Hepatocyte (in vitro differentiated cells): ENCODE measurements at regions not wholly inside any gene's neighbourhood (a gene's known extent, or its start where the extent isn't known, plus 50 kb on each side); places are given as distances from the start of the nearest gene placed in this dataset.

Experiments used
- DNase-seq: peaks from one replicate; pipeline ENCODE4 v3.0.0-alpha.2; 2016; ENCODE audit warnings: low spot score
- H2AFZ ChIP-seq: fragments of 200-600 bp; sonication (generic); 2 replicates; pipeline ENCODE4 v1.6.0; 2016; ENCODE audit warnings: antibody characterized with exemption, mild to moderate bottlenecking
- H3K27ac ChIP-seq: fragments of 200-600 bp; sonication (generic); 2 replicates; pipeline ENCODE4 v1.5.1; 2016; ENCODE audit warnings: mild to moderate bottlenecking
- H3K27me3 ChIP-seq: fragments of 200-600 bp; sonication (generic); 2 replicates; pipeline ENCODE4 v1.6.1; 2016
- H3K36me3 ChIP-seq: fragments of 200-600 bp; sonication (generic); replicated peaks from 2 replicates; pipeline ENCODE4 v1.5.1; 2016; ENCODE audit warnings: low read depth; ENCODE audit not compliant: insufficient read depth
- H3K4me1 ChIP-seq: fragments of 200-600 bp; sonication (generic); 2 replicates; pipeline ENCODE4 v1.5.1; 2016; ENCODE audit warnings: mild to moderate bottlenecking, moderate library complexity; ENCODE audit not compliant: insufficient read depth
- H3K4me2 ChIP-seq: fragments of 200-600 bp; sonication (generic); 2 replicates; pipeline ENCODE4 v1.6.0; 2016
- H3K4me3 ChIP-seq: fragments of 200-600 bp; sonication (generic); 2 replicates; pipeline ENCODE4 v1.5.1; 2016; ENCODE audit warnings: mild to moderate bottlenecking
- H3K79me2 ChIP-seq: fragments of 200-600 bp; sonication (generic); 2 replicates; pipeline ENCODE4 v1.6.0; 2017; ENCODE audit warnings: mild to moderate bottlenecking
- H3K9me2 ChIP-seq: fragments of 200-600 bp; sonication (generic); replicated peaks from 2 replicates; pipeline ENCODE4 v1.6.0; 2017; ENCODE audit warnings: mild to moderate bottlenecking; ENCODE audit not compliant: insufficient read depth
- H3K9me3 ChIP-seq: fragments of 200-600 bp; sonication (generic); 2 replicates; pipeline ENCODE4 v1.5.1; 2016; ENCODE audit warnings: low read depth, mild to moderate bottlenecking
- H4K20me1 ChIP-seq: fragments of 200-600 bp; sonication (generic); 2 replicates; pipeline ENCODE4 v1.6.0; 2016; ENCODE audit warnings: mild to moderate bottlenecking; ENCODE audit not compliant: insufficient read depth, poor library complexity, severe bottlenecking
- CTCF ChIP-seq: fragments of 200-600 bp; sonication (generic); IDR thresholded peaks from 2 replicates; pipeline ENCODE4 v1.5.1; 2016; ENCODE audit warnings: antibody characterized with exemption, mild to moderate bottlenecking; ENCODE audit not compliant: poor library complexity
- EZH2 ChIP-seq: fragments of 200-600 bp; sonication (generic); IDR thresholded peaks from 2 replicates; pipeline ENCODE4 v1.6.1; 2016; ENCODE audit warnings: antibody characterized with exemption, mild to moderate bottlenecking, borderline replicate concordance
- EZH2phosphoT487 ChIP-seq: fragments of 200-600 bp; sonication (generic); IDR thresholded peaks from one replicate; pipeline ENCODE4 v1.6.1; 2018; ENCODE audit warnings: antibody characterized with exemption, mild to moderate bottlenecking, low read depth, moderate library complexity; ENCODE audit not compliant: unreplicated experiment, severe bottlenecking
- WGBS: methylation state at CpG from one replicate; pipeline ENCODE4 v1.1.6; 2016; ENCODE audit warnings: low lambda C conversion rate; ENCODE audit errors: missing lambda C conversion rate; 5-methylcytosine and 5-hydroxymethylcytosine counted together

- no peak overlapping the region for H3K27ac ChIP-seq
- H3K4me1 ChIP-seq = no peaks in the 10 kb centered on the region
- no peaks in the 10 kb centered on the region for H4K20me1 ChIP-seq
- no peak for DNase-seq
- no peaks in the 10 kb centered on the region for H3K9me2 ChIP-seq
- H3K36me3 ChIP-seq = no peaks in the 10 kb centered on the region
- H2AFZ ChIP-seq = no peak overlapping the region
- TF ChIP-seq CTCF (no peak), EZH2phosphoT487 (no peak), EZH2 (no peak)
- WGBS = 97% methylated on average over 21 of the region's 31 CpGs
- H3K79me2 ChIP-seq = no peaks in the 10 kb centered on the region
- no peaks in the 10 kb centered on the region for H3K27me3 ChIP-seq
- H3K4me3 ChIP-seq = no peak overlapping the region
- H3K9me3 ChIP-seq = no peaks in the 10 kb centered on the region
- H3K4me2 ChIP-seq = no peak overlapping the region
These were observed 67.9 kb upstream of the AMZ2 start for GRCh38 chr17:68179926-68180285.

- Histone ChIP-seq H3K9me3 (no peaks in the 10 kb centered on the region), H2AFZ (no peak overlapping the region), H4K20me1 (no peaks in the 10 kb centered on the region), H3K9me2 (no peaks in the 10 kb centered on the region), H3K36me3 (no peaks in the 10 kb centered on the region), H3K4me2 (no peak overlapping the region), H3K4me3 (no peak overlapping the region), H3K79me2 (no peaks in the 10 kb centered on the region), H3K27me3 (no peaks in the 10 kb centered on the region), H3K27ac (no peak overlapping the region), H3K4me1 (no peaks in the 10 kb centered on the region)
- WGBS = 94% methylated on average over 1 of the region's 1 CpG
- no peak for DNase-seq
- TF ChIP-seq EZH2phosphoT487 (no peak), CTCF (no peak)
These were observed 65.9 kb upstream of the AMZ2 start for GRCh38 chr17:68182011-68182306.

- Histone ChIP-seq H3K79me2 (no peaks in the 10 kb centered on the region), H3K27ac (no peak overlapping the region), H3K9me2 (no peaks in the 10 kb centered on the region), H4K20me1 (no peaks in the 10 kb centered on the region), H3K36me3 (no peaks in the 10 kb centered on the region), H3K27me3 (no peaks in the 10 kb centered on the region), H3K4me1 (no peaks in the 10 kb centered on the region), H3K4me2 (no peak overlapping the region), H3K9me3 (no peaks in the 10 kb centered on the region), H3K4me3 (no peak overlapping the region), H2AFZ (no peak overlapping the region)
- 81% methylated on average over 12 of the region's 12 CpGs for WGBS
- no peak for DNase-seq
- no peak for TF ChIP-seq CTCF
- TF ChIP-seq EZH2phosphoT487 = no peak
- no peak for TF ChIP-seq EZH2
These were observed 64.8 kb upstream of the AMZ2 start for GRCh38 chr17:68182940-68183551.

DNA sequence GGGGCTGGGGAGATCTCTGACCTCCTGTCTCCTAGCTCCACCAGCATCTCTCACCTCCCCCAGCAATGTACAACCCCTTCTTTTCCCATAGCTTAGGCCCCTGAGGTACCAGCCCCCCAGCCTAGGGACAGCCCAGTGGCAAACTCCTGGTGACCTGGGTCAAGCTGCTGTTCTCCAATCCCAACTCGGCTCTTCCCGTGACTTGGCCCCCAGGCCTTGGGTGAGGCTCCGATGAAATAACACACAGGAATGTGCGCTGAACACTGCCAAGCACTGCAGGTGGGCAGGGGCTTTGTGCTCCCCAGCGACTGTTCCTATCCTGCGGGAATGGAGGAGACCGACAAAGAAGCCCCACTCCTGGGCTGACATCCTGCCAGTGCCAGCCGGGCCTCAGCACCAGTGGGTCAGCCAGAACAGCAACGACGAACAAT is 63.7 kb upstream of the AMZ2 start:
- no peaks in the 10 kb centered on the region for H3K4me1 ChIP-seq
- H3K27me3 ChIP-seq = no peaks in the 10 kb centered on the region
- no peak overlapping the region for H2AFZ ChIP-seq
- H3K27ac ChIP-seq = no peak overlapping the region
- no peak overlapping the region for H3K4me2 ChIP-seq
- no peaks in the 10 kb centered on the region for H3K9me3 ChIP-seq
- H3K36me3 ChIP-seq = no peaks in the 10 kb centered on the region
- no peaks in the 10 kb centered on the region for H3K9me2 ChIP-seq
- no peak for DNase-seq
- TF ChIP-seq EZH2phosphoT487 (no peak), EZH2 (no peak), CTCF (no peak)
- 90% methylated on average over 9 of the region's 10 CpGs for WGBS
- H4K20me1 ChIP-seq = no peaks in the 10 kb centered on the region
- no peak overlapping the region for H3K4me3 ChIP-seq
- no peaks in the 10 kb centered on the region for H3K79me2 ChIP-seq
